ENCODE measurements at regions not wholly inside any gene's neighbourhood (a gene's known extent, or its start where the extent isn't known, plus 50 kb on each side); places are given as distances from the start of the nearest gene placed in this dataset.
"Not testable (repeated sequence)": the region's sequence is repeated elsewhere in the genome, so short reads cannot be mapped to it uniquely, and the experiment has no call there.

GRCh38 chrX:109790511-109790910 is 57.5 kb upstream of the ACSL4 start:
- TF ChIP-seq REST (IDR thresholded peaks at IDR 0.05; ENCODE audit: insufficient replicate concordance, low read depth); CTCF (IDR thresholded peaks at IDR 0.05; ENCODE audit: insufficient read depth, low read length); POLR2AphosphoS5 (IDR thresholded peaks at IDR 0.05; ENCODE audit: low read depth): not testable (repeated sequence)
